A673 (cell line): ENCODE measurements at regions not wholly inside any gene's neighbourhood (a gene's known extent, or its start where the extent isn't known, plus 50 kb on each side); places are given as distances from the start of the nearest gene placed in this dataset.

Experiments
- BruUV-seq: library from RNA; stranded (reverse); fragments of 400-500 nt; replicated peaks from 2 replicates; lab custom pipeline; 2021; lab: Mats Ljungman, UMichigan
- CTCF ChIA-PET: fragments of 300-600 bp; sonication (Branson Sonifier 250); formaldehyde crosslinking; loops from one replicate; lab custom pipeline; 2022; ENCODE audit warnings: antibody characterized with exemption; lab: Charles Lee
- POLR2A ChIA-PET: fragments of 300-600 bp; sonication (Branson Sonifier 250); formaldehyde crosslinking; loops from one replicate; lab custom pipeline; 2022; ENCODE audit warnings: antibody characterized with exemption; ENCODE audit not compliant: low non-redundant PET; lab: Charles Lee
- DNase-seq: peaks from one replicate; pipeline ENCODE4 v3.0.0-alpha.2; 2015; ENCODE audit warnings: low spot score
- H3K27ac ChIP-seq: fragments of 200-600 bp; sonication (generic); 2 replicates; pipeline ENCODE4 v1.5.1; 2016; ENCODE audit warnings: mixed run types, low read depth, mild to moderate bottlenecking, mixed read lengths, antibody characterized with exemption, low read length; ENCODE audit not compliant: poor library complexity, severe bottlenecking
- H3K27me3 ChIP-seq: fragments of 200-600 bp; sonication (generic); replicated peaks from 2 replicates; pipeline ENCODE4 v1.6.1; 2017; ENCODE audit warnings: mixed run types, low read depth, mild to moderate bottlenecking, mixed read lengths, antibody characterized with exemption, low read length; ENCODE audit not compliant: insufficient read depth, poor library complexity
- H3K36me3 ChIP-seq: fragments of 200-600 bp; sonication (generic); 2 replicates; pipeline ENCODE4 v1.6.1; 2016; ENCODE audit warnings: mixed run types, mild to moderate bottlenecking, mixed read lengths, antibody characterized with exemption, low read length; ENCODE audit not compliant: insufficient read depth, poor library complexity, severe bottlenecking
- H3K4me1 ChIP-seq: fragments of 200-600 bp; sonication (generic); 2 replicates; pipeline ENCODE4 v1.6.1; 2017; ENCODE audit warnings: mixed run types, mild to moderate bottlenecking, mixed read lengths, antibody characterized with exemption, low read length; ENCODE audit not compliant: insufficient read depth, poor library complexity, severe bottlenecking
- H3K4me3 ChIP-seq: fragments of 200-600 bp; sonication (generic); 2 replicates; pipeline ENCODE4 v1.5.1; 2016; ENCODE audit warnings: low read depth, mixed run types, mild to moderate bottlenecking, mixed read lengths, low read length; ENCODE audit not compliant: poor library complexity, severe bottlenecking
- H3K9me3 ChIP-seq: fragments of 200-600 bp; sonication (generic); 2 replicates; pipeline ENCODE4 v1.6.1; 2016; ENCODE audit warnings: mixed run types, low read depth, mild to moderate bottlenecking, mixed read lengths, antibody characterized with exemption, low read length; ENCODE audit not compliant: poor library complexity, severe bottlenecking
- EZH2 ChIP-seq: fragments of 200-600 bp; sonication (generic); IDR thresholded peaks from 2 replicates; pipeline ENCODE4 v1.6.1; 2017; ENCODE audit warnings: borderline replicate concordance, low read depth, mild to moderate bottlenecking, mixed read lengths, antibody characterized with exemption, low read length; ENCODE audit not compliant: poor library complexity, severe bottlenecking
- intact Hi-C: fragments of 100-400 bp; cut with micrococcal nuclease; formaldehyde crosslinking; loops from one replicate; pipeline ENCODE4 v1.10.0; 2022; ENCODE audit not compliant: unreplicated experiment
- TF ChIP-seq, protein P1 (sequence below): fragments of 300-800, 200-600 bp; sonication (generic); conservative IDR thresholded peaks from 2 replicates; pipeline ENCODE4 v1.5.1; 2017; ENCODE audit warnings: low read depth, mild to moderate bottlenecking, antibody characterized with exemption, low read length, moderate library complexity, mixed read lengths

DNA sequence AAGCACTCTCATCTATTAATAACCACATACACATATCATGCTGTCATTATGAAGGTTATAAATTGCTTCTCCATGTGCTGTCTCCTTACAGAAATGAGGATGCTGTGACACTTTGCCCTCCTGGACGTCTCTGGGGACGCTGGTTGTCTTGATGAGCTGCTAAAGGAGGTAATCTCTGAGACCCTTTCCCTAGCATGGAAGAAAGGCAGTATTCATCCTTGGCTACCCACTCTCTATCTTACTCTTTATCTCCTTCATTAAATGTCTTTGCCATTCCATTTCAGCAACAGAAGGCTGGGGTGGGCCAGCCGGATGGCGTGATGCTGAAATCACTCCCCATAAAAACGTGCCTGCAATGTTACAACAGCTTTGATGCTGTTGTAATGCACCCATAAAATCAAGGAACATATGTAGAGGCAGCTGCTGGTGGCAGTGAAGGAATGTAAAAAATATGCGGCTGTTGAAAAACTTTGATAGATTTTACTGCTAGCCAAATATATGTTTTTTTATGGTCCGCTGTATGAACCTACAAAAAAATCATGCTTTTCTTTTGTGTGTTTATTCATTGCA is 715.1 kb upstream of the API5 start:
- intact Hi-C loops, result no loop called here
- Histone ChIP-seq H3K4me1 (no peaks in the 10 kb centered on the region), H3K27me3 (no peaks in the 10 kb centered on the region), H3K9me3 (no peaks in the 10 kb centered on the region), H3K4me3 (no peak overlapping the region), H3K27ac (no peak overlapping the region), H3K36me3 (no peaks in the 10 kb centered on the region)
- TF ChIP-seq, protein P1, sequence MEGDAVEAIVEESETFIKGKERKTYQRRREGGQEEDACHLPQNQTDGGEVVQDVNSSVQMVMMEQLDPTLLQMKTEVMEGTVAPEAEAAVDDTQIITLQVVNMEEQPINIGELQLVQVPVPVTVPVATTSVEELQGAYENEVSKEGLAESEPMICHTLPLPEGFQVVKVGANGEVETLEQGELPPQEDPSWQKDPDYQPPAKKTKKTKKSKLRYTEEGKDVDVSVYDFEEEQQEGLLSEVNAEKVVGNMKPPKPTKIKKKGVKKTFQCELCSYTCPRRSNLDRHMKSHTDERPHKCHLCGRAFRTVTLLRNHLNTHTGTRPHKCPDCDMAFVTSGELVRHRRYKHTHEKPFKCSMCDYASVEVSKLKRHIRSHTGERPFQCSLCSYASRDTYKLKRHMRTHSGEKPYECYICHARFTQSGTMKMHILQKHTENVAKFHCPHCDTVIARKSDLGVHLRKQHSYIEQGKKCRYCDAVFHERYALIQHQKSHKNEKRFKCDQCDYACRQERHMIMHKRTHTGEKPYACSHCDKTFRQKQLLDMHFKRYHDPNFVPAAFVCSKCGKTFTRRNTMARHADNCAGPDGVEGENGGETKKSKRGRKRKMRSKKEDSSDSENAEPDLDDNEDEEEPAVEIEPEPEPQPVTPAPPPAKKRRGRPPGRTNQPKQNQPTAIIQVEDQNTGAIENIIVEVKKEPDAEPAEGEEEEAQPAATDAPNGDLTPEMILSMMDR, result no peak
- no peak for TF ChIP-seq EZH2
- no TSS peak for BruUV-seq
- DNase-seq, result no peak
- ChIA-PET POLR2A (no interaction called here), CTCF (no interaction called here)

DNA sequence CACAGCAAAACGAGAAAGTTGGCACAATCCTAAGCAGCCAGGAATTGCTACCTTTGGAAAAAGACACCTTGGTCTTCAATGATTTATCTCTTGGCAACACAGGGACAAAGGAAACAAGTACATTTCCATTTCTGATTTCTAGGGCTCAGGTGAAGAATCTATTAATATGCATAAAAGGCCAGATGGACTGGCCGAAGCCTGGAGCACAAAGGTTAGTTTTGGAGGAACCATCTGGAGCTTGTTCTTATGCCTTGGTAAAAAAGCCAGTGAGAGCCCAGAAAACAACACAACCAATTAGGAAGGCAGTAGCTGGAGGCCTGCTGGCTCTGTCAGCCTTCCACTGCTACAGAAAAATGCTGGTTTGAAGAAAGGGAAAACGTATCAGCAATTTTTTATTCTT is 713.5 kb upstream of the API5 start:
- H3K36me3 ChIP-seq, result no peaks in the 10 kb centered on the region
- H3K27ac ChIP-seq, result no peak overlapping the region
- H3K27me3 ChIP-seq, result no peaks in the 10 kb centered on the region
- ChIA-PET POLR2A (interaction anchor here (0.5 kb wide), 1 partner anchor 1686 kb away, joined by 3 read pairs; no protein-coding TSS in a partner anchor), CTCF (no interaction called here)
- no peaks in the 10 kb centered on the region for H3K9me3 ChIP-seq
- intact Hi-C loops, result no loop called here
- no peak overlapping the region for H3K4me3 ChIP-seq
- no peaks in the 10 kb centered on the region for H3K4me1 ChIP-seq
- TF ChIP-seq, protein P1, result no peak
- TF ChIP-seq EZH2, result no peak
- DNase-seq, result no peak
- BruUV-seq, result no TSS peak

DNA sequence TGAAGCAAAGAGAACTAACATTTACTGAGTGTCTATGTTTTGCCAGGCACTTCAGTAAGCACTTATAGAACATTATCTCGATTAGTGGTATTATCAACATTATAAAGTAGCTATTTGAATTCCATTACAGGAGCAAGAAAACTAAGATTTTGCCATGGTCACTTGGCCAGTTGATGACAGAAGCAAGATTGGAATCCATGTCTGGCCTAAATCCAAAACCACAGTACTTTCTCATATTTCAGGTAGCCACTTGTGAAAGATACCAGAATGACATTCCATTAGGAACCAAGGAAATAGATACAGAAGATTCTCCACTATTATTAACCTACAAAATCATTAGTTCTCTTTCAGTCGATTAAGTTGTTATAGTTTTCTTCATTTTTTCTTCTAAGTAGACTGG is 691.0 kb upstream of the API5 start:
- DNase-seq, result no peak
- no peaks in the 10 kb centered on the region for H3K9me3 ChIP-seq
- H3K27ac ChIP-seq, result no peak overlapping the region
- no peaks in the 10 kb centered on the region for H3K36me3 ChIP-seq
- intact Hi-C loops, result no loop called here
- no peaks in the 10 kb centered on the region for H3K4me1 ChIP-seq
- BruUV-seq, result no TSS peak
- H3K27me3 ChIP-seq, result no peaks in the 10 kb centered on the region
- no peak overlapping the region for H3K4me3 ChIP-seq
- CTCF ChIA-PET, result no interaction called here
- POLR2A ChIA-PET, result no interaction called here
- TF ChIP-seq, protein P1, result no peak
- no peak for TF ChIP-seq EZH2
